ENCODE measurements at regions not wholly inside any gene's neighbourhood (a gene's known extent, or its start where the extent isn't known, plus 50 kb on each side); places are given as distances from the start of the nearest gene placed in this dataset.
"Not testable (repeated sequence)": the region's sequence is repeated elsewhere in the genome, so short reads cannot be mapped to it uniquely, and the experiment has no call there.

- no peak for DNase-seq (ENCODE audit: low read depth in 1 of 2, low spot score in 1 of 2)
Observed at GRCh38 chr6:140436023-140436811, 1061.8 kb upstream of the CITED2 start.

DNA sequence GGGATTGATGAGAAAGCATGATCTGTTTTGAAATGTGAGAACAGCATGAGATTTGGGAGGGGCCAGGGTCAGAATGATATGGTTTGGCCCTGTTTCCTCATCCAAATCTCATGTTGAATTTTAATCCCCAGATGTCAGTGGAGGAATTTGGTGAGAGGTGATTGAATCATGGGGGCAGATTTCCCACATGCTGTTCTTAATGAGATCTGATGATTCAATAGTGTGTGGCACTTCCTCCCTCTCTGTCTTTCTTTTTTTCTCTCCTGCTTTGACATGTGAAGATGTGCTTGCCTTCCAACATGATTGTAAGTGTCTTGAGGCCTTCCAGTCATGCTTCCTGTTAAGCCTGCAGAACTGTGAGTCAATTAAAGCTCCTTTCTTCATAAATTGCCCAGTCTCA is 1060.3 kb upstream of the CITED2 start:
- no peak for DNase-seq (ENCODE audit: low read depth in 1 of 2, low spot score in 1 of 2)

- no peak for DNase-seq (ENCODE audit: low read depth in 1 of 2, low spot score in 1 of 2)
Observed at GRCh38 chr6:140433072-140433471, 1058.6 kb upstream of the CITED2 start.

DNA sequence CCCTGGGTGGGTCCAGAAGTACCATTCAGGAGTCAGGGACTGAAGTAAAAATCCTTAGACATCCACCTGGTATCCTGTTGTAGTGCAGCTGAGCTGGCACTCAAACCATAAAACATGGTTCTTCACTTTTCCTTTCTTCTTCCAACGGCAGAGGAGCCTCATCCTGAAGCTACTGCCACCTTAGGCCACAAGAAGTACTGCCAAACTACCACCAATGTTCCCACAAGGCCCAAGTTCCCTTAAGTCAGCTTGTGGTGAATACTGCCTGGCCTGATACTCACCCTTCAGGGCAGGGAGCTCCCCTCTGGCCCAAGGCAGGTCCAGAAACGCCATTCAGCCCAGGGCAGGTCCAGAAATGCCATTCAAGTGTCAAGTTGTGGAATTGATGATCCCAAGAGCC is 1053.4 kb upstream of the CITED2 start:
- DNase-seq (ENCODE audit: low read depth in 1 of 2, low spot score in 1 of 2) = no peak

DNA sequence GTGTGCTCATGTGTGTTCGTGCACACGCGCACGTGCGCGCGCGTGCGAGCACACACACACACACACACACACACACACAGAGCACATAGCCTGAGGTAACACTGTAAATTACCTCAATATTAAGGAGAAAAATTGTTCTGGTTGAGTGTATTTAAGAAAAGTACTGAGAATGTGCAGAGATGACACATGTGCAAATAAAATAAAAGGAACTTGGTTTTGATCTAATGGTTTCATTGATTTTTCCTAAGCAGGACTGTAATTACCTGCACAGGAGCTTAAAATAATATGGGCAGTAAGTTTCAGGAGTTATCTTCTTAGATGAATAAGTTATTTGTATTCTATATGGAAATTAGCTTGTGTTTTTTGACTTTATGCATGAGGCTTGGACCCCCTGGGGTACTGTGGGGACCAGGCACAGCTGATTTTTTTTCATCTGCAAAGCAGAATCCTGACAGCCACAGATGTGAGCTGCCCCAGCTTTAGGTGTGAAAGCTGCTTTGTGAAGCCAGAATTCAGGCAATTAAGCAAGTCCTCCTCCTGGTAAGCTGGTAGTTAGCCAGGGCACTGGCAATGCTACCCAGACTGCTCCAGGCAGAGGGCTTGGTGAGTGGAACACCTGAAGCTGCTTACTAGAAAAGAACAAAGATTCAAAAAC is 1040.6 kb upstream of the CITED2 start:
- DNase-seq (ENCODE audit: low read depth in 1 of 2, low spot score in 1 of 2) = no peak

GRCh38 chr6:140403020-140403419 is 1028.6 kb upstream of the CITED2 start:
- DNase-seq (ENCODE audit: low read depth in 1 of 2, low spot score in 1 of 2) = no peak

DNA sequence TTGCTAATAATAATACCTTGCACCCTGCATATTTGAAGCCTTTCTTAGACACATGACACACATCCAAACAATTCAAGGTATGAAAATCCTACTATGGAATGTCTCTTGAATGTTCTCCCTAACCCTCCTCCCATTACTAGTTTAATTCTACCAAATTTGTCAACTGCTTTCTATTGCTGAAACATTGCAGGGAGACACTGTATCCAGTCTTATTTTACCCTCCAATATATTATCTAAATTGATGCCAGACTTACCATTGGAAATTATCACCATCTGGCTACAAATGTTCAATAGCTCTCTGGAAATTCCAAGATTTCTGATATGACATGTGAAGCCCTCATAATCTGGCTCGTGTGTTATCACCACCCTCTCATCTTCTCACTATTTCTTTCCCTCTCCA is 1027.3 kb upstream of the CITED2 start:
- no peak for DNase-seq (ENCODE audit: low read depth in 1 of 2, low spot score in 1 of 2)

DNA sequence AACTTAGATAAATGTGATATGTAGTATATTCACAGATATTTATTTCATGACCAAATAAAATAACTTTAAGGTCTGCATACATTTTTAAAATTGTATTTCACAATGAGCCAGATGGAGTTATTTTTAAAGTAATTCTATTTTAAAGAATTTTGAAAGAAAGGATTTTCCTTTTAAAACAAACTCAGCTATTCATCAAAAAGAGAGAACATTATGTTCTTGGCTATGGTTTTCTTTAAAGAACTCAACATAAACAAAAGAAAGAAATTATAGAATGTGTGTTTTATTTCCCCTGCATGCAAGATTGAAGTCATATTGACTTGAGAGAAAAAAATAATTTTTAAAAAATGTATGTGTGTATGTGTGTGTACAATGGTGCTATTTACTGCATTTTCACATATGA is 1023.6 kb upstream of the CITED2 start:
- DNase-seq (ENCODE audit: low read depth in 1 of 2, low spot score in 1 of 2) = no peak

DNA sequence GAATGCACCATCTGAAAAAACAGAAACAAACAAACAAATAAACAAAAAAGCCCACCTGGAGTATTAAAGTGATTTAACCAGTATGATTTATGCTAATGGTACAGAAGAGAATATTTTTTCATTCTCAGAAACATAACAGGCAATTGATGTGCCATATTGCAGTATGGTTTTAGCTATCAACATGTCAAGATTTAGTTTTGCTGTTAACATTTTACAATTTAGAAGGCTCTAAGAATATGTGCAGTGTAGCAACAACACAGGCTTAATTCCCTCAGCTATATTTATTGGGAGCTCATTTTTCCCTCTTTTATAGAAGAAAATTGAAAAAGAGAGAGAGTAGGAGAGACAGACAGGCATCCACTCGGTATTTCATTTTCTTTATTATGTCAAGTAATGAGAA is 1022.7 kb upstream of the CITED2 start:
- no peak for DNase-seq (ENCODE audit: low read depth in 1 of 2, low spot score in 1 of 2)

- DNase-seq (ENCODE audit: low read depth in 1 of 2, low spot score in 1 of 2) = no peak
Observed at GRCh38 chr6:140393665-140394540, 1019.5 kb upstream of the CITED2 start.

DNA sequence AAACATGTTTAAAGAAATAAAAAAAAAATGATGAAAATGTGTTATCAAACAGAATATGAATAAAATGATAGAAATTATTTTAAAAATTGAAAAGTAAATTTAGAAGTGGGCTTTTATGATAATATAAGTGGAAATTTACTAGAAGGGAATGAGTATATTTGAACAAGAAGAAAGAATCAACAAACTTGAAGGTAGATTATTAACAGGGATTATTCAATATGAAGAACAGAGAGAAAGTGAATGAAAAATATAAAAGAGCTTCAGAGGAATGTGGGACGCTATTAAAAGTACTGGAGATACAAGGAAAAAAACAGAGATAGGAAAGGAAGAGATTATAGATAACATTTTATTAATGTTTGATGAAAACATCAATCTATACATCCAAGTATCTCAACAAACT is 1014.4 kb upstream of the CITED2 start:
- DNase-seq (ENCODE audit: low read depth in 1 of 2, low spot score in 1 of 2) = no peak

DNA sequence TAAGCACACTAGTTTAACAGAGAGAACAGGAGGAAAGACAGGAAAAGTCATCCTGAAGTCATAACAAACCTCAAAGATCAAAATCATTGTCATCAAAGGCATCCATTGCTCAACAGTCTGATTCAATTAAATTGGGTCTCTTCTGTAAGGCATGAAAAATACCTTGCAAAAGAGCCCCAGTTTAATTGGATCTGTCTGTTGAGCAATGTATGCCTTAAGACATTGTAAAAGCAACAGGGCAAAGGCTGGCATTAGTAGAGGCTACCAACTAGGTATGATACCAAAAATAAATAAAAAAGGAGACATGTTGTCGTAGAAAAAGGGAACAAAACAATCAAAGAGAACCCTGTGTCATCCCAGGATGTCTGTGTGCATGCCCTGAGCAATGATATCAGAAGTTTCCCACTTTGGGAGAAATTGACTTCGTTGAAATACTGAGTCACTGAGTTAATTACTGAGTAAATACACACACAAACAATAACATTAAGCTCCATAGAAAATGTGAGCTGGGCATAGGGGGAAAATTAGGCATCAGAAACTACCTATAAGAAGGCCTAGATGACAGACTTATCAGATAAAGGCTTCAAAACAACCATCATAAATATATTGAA is 1013.8 kb upstream of the CITED2 start:
- DNase-seq (ENCODE audit: low read depth in 1 of 2, low spot score in 1 of 2) = no peak

- no peak for DNase-seq (ENCODE audit: low read depth in 1 of 2, low spot score in 1 of 2)
Observed at GRCh38 chr6:140385679-140386078, 1011.2 kb upstream of the CITED2 start.

DNA sequence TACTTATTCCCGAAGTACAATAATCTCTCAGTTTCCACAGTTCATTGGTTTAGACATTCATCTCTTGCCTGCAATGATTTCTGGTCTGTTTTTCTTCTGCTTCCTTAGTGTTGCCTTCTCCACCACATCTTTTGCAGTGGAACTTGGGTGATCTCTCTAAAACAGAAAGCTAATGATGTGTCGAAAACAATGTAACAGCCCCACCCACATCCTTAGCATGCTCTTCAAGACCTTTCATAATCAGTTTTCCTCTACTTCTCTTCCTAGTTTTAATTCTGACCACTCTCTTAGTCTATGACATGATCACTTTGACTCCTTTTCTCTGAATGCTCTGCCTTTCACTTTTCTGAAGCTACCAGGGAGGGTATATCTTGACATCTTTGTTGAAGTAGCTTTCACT is 1007.9 kb upstream of the CITED2 start:
- no peak for DNase-seq (ENCODE audit: low read depth in 1 of 2, low spot score in 1 of 2)

- DNase-seq (ENCODE audit: low read depth in 1 of 2, low spot score in 1 of 2) = no peak
Observed at GRCh38 chr6:140380427-140381218, 1006.2 kb upstream of the CITED2 start.

- no peak for DNase-seq (ENCODE audit: low read depth in 1 of 2, low spot score in 1 of 2)
Observed at GRCh38 chr6:140379919-140380318, 1005.5 kb upstream of the CITED2 start.

GRCh38 chr6:140376209-140376608 is 1001.8 kb upstream of the CITED2 start:
- no peak for DNase-seq (ENCODE audit: low read depth in 1 of 2, low spot score in 1 of 2)

DNA sequence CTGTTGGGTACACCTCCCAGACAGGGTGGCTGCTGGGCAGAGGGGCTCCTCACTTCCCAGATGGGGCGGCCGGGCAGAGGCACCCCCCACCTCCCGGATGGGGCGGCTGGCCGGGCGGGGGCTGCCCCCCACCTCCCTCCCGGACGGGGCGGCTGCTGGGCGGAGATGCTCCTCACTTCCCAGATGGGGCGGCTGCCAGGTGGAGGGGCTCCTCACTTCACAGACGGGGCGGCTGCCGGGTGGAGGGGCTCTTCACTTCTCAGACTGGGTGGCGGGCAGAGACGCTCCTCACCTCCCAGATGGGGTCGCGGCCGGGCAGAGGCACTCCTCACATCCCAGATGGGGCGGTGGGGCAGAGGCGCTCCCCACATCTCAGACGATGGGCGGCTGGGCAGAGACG is 999.3 kb upstream of the CITED2 start:
- DNase-seq (ENCODE audit: low read depth in 1 of 2, low spot score in 1 of 2) = not testable (repeated sequence)

DNA sequence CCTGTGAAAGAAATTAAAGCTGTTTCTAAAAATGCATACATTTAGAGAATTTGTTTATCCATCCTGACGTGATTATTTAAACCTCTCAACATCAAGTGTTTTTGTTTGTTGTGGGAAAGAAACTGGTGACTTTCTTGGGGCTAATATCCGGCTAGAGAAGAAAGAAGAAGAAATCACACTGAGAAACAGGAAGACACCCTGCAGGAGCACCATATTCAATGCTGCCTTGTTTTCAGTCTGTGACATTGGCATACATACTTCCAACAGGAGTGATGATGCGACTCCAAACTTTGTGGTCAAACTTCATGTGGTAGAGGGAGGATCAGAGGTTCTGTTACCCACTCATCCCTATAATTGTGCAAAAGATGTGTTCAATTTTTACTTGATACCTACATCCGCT is 997.6 kb upstream of the CITED2 start:
- no peak for DNase-seq (ENCODE audit: low read depth in 1 of 2, low spot score in 1 of 2)

DNA sequence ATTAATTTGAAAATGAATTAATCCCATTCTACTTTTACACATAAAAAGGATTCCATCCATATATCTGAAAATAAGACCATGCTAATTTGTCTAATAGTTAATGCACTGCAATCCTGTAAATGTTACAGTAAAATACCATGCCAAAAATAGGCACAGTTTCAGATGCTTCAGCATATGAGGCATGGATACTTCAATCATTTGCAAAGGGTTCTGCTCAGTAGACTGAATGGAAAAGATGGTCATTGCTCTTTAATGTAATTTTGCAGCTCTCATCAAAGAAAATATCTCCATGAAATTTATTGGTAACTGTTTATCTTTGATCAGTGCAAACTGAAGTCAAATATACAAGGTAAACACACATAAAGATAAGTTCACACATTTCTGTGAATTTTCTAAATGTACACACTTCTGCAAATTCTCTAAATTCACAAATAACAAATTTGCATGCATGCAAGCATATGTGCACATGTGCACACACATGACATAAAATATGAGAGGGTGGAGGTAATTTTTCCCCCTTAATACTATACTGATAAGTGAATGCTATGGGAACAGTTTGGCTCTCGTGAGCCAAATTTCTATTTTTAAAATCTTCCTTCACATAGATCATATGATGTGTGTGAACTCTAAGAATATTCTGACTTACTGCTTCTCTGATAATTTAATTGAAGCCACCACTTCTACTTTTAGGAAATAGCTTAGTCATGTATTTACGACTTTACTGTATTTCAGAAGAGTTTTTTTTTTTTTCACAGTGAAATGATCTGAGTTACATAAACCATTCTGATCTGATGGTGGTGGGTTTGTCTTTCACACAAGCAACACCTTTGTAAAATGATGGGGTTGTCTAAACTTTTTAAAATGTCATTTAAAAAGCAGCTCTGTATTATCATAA is 996.8 kb upstream of the CITED2 start:
- no peak for DNase-seq (ENCODE audit: low read depth in 1 of 2, low spot score in 1 of 2)
